Natural killer cell (primary cell): ENCODE measurements at regions not wholly inside any gene's neighbourhood (a gene's known extent, or its start where the extent isn't known, plus 50 kb on each side); places are given as distances from the start of the nearest gene placed in this dataset.

Source experiments
- ATAC-seq, 3 donors: fragments of 150-1000 bp in 2 of 3; fragments of 200-7000 bp in 1 of 3; cut with Tn5 transposase; 1 replicate in 1 of 3; 2 replicates in 2 of 3; pipeline ENCODE4 v1.10.0; 2021; ENCODE audit warnings: mild to moderate bottlenecking in 2 of 3, moderate library complexity in 2 of 3
- DNase-seq, 2 donors: peaks; one replicate each; pipeline versions ENCODE4 v3.0.0 to v3.0.0-alpha.2; 2013 to 2021; ENCODE audit warnings: mixed read lengths in 1 of 2
- H3K27ac ChIP-seq: one replicate; pipeline ENCODE4 v1.5.1; 2013; ENCODE audit warnings: mild to moderate bottlenecking, low read length
- H3K27me3 ChIP-seq: one replicate; pipeline ENCODE4 v1.6.1; 2013; ENCODE audit warnings: low read length; ENCODE audit not compliant: control insufficient read depth, insufficient read depth
- H3K36me3 ChIP-seq: one replicate; pipeline ENCODE4 v1.6.1; 2013; ENCODE audit warnings: low read length; ENCODE audit not compliant: control insufficient read depth, insufficient read depth
- H3K4me1 ChIP-seq: one replicate; pipeline ENCODE4 v1.6.1; 2013; ENCODE audit warnings: low read length; ENCODE audit not compliant: control insufficient read depth, insufficient read depth
- H3K4me3 ChIP-seq: one replicate; pipeline ENCODE4 v1.5.1; 2013; ENCODE audit warnings: low read length
- H3K9me3 ChIP-seq: one replicate; pipeline ENCODE4 v1.6.1; 2013; ENCODE audit warnings: low read length; ENCODE audit not compliant: control insufficient read depth, insufficient read depth
- H3K27ac Mint-ChIP-seq, 2 donors: one replicate each; pipeline ENCODE4 v1.8.0; 2022; ENCODE audit warnings: mild to moderate bottlenecking in 2 of 2, mixed read lengths in 2 of 2, moderate library complexity in 1 of 2
- H3K27me3 Mint-ChIP-seq, 2 donors: one replicate each; pipeline ENCODE4 v1.8.0; 2022; ENCODE audit warnings: low read depth in 2 of 2, mixed read lengths in 2 of 2
- H3K36me3 Mint-ChIP-seq: one replicate; pipeline ENCODE4 v1.8.0; 2022; ENCODE audit warnings: mixed read lengths
- H3K4me1 Mint-ChIP-seq, 2 donors: one replicate each; pipeline ENCODE4 v1.8.0; 2022; ENCODE audit warnings: mixed read lengths in 2 of 2
- H3K4me3 Mint-ChIP-seq: one replicate; pipeline ENCODE4 v1.8.0; 2022; ENCODE audit warnings: mild to moderate bottlenecking, moderate library complexity, mixed read lengths
- H3K9me3 Mint-ChIP-seq, 2 donors: one replicate each; pipeline ENCODE4 v1.8.0; 2022; ENCODE audit warnings: mixed read lengths in 2 of 2
- CTCF ChIP-seq: fragments of 200-600 bp; IDR thresholded peaks from one replicate; pipeline ENCODE4 v1.8.0; 2022; ENCODE audit warnings: antibody characterized with exemption
- WGBS: methylation state at CpG from one replicate; pipeline ENCODE4 v1.1.7; 2013; ENCODE audit warnings: missing lambda C conversion rate; ENCODE audit not compliant: insufficient coverage; 5-methylcytosine and 5-hydroxymethylcytosine counted together
- intact Hi-C: fragments of 100-400 bp; cut with micrococcal nuclease; formaldehyde crosslinking; loops from one replicate; pipeline ENCODE4 v1.14.2; 2022

DNA sequence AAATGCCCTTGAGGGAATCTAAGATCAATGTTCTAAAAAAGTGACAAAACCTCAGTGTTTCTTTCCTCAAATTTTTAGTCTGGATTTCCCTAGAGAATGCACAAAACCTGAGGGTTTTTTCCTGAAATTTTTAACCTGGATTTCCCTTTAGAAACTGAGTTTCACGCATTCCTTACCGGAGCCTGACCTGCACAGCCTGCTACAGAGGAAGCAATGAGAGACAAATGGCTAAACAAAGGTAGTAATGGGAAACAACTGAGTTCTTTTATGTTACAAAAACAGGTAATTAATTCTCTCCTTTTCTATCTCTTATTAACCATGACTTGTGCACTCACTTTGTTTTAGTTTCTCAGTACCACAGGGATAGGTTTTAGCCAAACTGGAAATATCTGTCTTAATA, 281.7 kb upstream of the NT5E start:
- no peak overlapping the region for H3K4me3 ChIP-seq
- ATAC-seq (no peak), DNase-seq (no peak)
- Mint-ChIP-seq H3K4me1 (no peaks in the 10 kb centered on the region), H3K9me3 (peaks cover 2 to 5% of the 10 kb centered on the region in 2 donors), H3K27ac (no peak overlapping the region), H3K36me3 (no peaks in the 10 kb centered on the region), H3K4me3 (no peak overlapping the region), H3K27me3 (no peaks in the 10 kb centered on the region)
- no peak overlapping the region for H3K27ac ChIP-seq
- H3K36me3 ChIP-seq: no peaks in the 10 kb centered on the region
- no peaks in the 10 kb centered on the region for H3K27me3 ChIP-seq
- no peak for TF ChIP-seq CTCF
- intact Hi-C loops: no loop called here
- 76% methylated on average over 2 of the region's 2 CpGs for WGBS
- no peaks in the 10 kb centered on the region for H3K4me1 ChIP-seq
- H3K9me3 ChIP-seq: no peaks in the 10 kb centered on the region

- H3K9me3 Mint-ChIP-seq: peaks cover 2 to 5% of the 10 kb centered on the region in 2 donors
- WGBS: 90% methylated on average over 3 of the region's 3 CpGs
- Histone ChIP-seq H3K4me3 (no peak overlapping the region), H3K27ac (no peak overlapping the region), H3K27me3 (no peaks in the 10 kb centered on the region), H3K4me1 (no peaks in the 10 kb centered on the region), H3K9me3 (no peaks in the 10 kb centered on the region), H3K36me3 (no peaks in the 10 kb centered on the region)
- H3K27ac Mint-ChIP-seq: no peak overlapping the region
- intact Hi-C loops: no loop called here
- no peaks in the 10 kb centered on the region for H3K27me3 Mint-ChIP-seq
- no peaks in the 10 kb centered on the region for H3K36me3 Mint-ChIP-seq
- ATAC-seq (no peak), DNase-seq (no peak)
- no peak for TF ChIP-seq CTCF
- H3K4me1 Mint-ChIP-seq: no peaks in the 10 kb centered on the region
- H3K4me3 Mint-ChIP-seq: no peak overlapping the region
These were observed 283.7 kb upstream of the NT5E start for GRCh38 chr6:85166114-85166741.

- no peak overlapping the region for H3K27ac Mint-ChIP-seq
- no peak overlapping the region for H3K4me3 ChIP-seq
- no peaks in the 10 kb centered on the region for H3K4me1 Mint-ChIP-seq
- no peaks in the 10 kb centered on the region for H3K36me3 Mint-ChIP-seq
- no peaks in the 10 kb centered on the region for H3K9me3 ChIP-seq
- no peaks in the 10 kb centered on the region for H3K27me3 Mint-ChIP-seq
- H3K4me3 Mint-ChIP-seq: no peak overlapping the region
- H3K27me3 ChIP-seq: no peaks in the 10 kb centered on the region
- no peaks in the 10 kb centered on the region for H3K4me1 ChIP-seq
- H3K27ac ChIP-seq: no peak overlapping the region
- DNase-seq (no peak), ATAC-seq (no peak)
- no peak for TF ChIP-seq CTCF
- 94% methylated on average over 6 of the region's 7 CpGs for WGBS
- intact Hi-C loops: no loop called here
- peaks cover 2 to 5% of the 10 kb centered on the region in 2 donors for H3K9me3 Mint-ChIP-seq
- H3K36me3 ChIP-seq: no peaks in the 10 kb centered on the region
These were observed 286.5 kb upstream of the NT5E start for GRCh38 chr6:85163156-85164080.
